HG03039 (cell line): ENCODE measurements at regions not wholly inside any gene's neighbourhood (a gene's known extent, or its start where the extent isn't known, plus 50 kb on each side); places are given as distances from the start of the nearest gene placed in this dataset.

ENCODE experiments used
- ATAC-seq: cut with Tn5 transposase; IDR thresholded peaks from one replicate; pipeline ENCODE4 v1.9.1; 2021; ENCODE audit warnings: mild to moderate bottlenecking, moderate library complexity; ENCODE audit not compliant: unreplicated experiment

GRCh38 chr6:44701637-44702101, 314.2 kb downstream of the CDC5L start:
- ATAC-seq, result no peak

- no peak for ATAC-seq
Observed at GRCh38 chr6:44702292-44702691, 314.8 kb downstream of the CDC5L start.

GRCh38 chr6:44704240-44705150, 317.0 kb downstream of the CDC5L start:
- ATAC-seq, result no peak

GRCh38 chr6:44705596-44705995, 318.1 kb downstream of the CDC5L start:
- no peak for ATAC-seq

- ATAC-seq, result no peak
Observed at GRCh38 chr6:44706011-44706410, 318.5 kb downstream of the CDC5L start.

GRCh38 chr6:44708208-44708607, 320.7 kb downstream of the CDC5L start:
- ATAC-seq, result no peak

GRCh38 chr6:44712353-44713111, 325.0 kb downstream of the CDC5L start:
- no peak for ATAC-seq

GRCh38 chr6:44715188-44715587, 327.7 kb downstream of the CDC5L start:
- no peak for ATAC-seq

GRCh38 chr6:44715925-44716324, 328.4 kb downstream of the CDC5L start:
- ATAC-seq, result no peak

GRCh38 chr6:44717431-44717830, 329.9 kb downstream of the CDC5L start:
- ATAC-seq, result no peak

- ATAC-seq, result no peak
Observed at GRCh38 chr6:44721954-44722578, 334.6 kb downstream of the CDC5L start.

GRCh38 chr6:44722736-44723135, 335.2 kb downstream of the CDC5L start:
- ATAC-seq, result no peak

- ATAC-seq, result no peak
Observed at GRCh38 chr6:44723439-44724197, 336.1 kb downstream of the CDC5L start.

GRCh38 chr6:44725070-44725469, 337.6 kb downstream of the CDC5L start:
- no peak for ATAC-seq

GRCh38 chr6:44727651-44728630, 340.4 kb downstream of the CDC5L start:
- ATAC-seq, result no peak

GRCh38 chr6:44730771-44731391, 343.4 kb downstream of the CDC5L start:
- ATAC-seq, result no peak

GRCh38 chr6:44731485-44732095, 344.1 kb downstream of the CDC5L start:
- no peak for ATAC-seq

- ATAC-seq, result no peak
Observed at GRCh38 chr6:44732243-44732642, 344.7 kb downstream of the CDC5L start.

GRCh38 chr6:44733126-44733525, 345.6 kb downstream of the CDC5L start:
- no peak for ATAC-seq
